Breast epithelium (tissue), 4 donors: ENCODE measurements at regions not wholly inside any gene's neighbourhood (a gene's known extent, or its start where the extent isn't known, plus 50 kb on each side); places are given as distances from the start of the nearest gene placed in this dataset.

ENCODE experiments used
- DNase-seq, 2 donors: peaks; one replicate each; pipeline ENCODE4 v3.0.0-alpha.2; 2019; ENCODE audit warnings: low spot score in 2 of 2
- H3K27ac ChIP-seq, 2 donors: fragments of 200-600 bp; sonication (generic) in 1 of 2; one replicate each; pipeline ENCODE4 v1.5.1; 2016 to 2019; ENCODE audit warnings: mild to moderate bottlenecking in 1 of 2
- H3K27me3 ChIP-seq, 2 donors: fragments of 200-600 bp; sonication (generic) in 1 of 2; one replicate each; pipeline versions ENCODE4 v1.5.1 to v1.6.0; 2017 to 2019; ENCODE audit warnings: control low read depth in 1 of 2, mild to moderate bottlenecking in 1 of 2
- H3K36me3 ChIP-seq: fragments of 200-600 bp; one replicate; pipeline ENCODE4 v1.5.1; 2019
- H3K4me1 ChIP-seq, 2 donors: fragments of 200-600 bp; sonication (generic); one replicate each; pipeline ENCODE4 v1.5.1; 2016 to 2019; ENCODE audit warnings: control low read depth in 1 of 2
- H3K4me3 ChIP-seq, 3 donors: fragments of 200-600 bp; sonication (generic); 1 replicate in 2 of 3; 2 replicates in 1 of 3; pipeline ENCODE4 v1.5.1; 2016 to 2019; ENCODE audit warnings: mild to moderate bottlenecking in 3 of 3, moderate library complexity in 2 of 3
- H3K9me3 ChIP-seq, 2 donors: fragments of 200-600 bp; sonication (generic) in 1 of 2; one replicate each; pipeline ENCODE4 v1.5.1; 2016 to 2019; ENCODE audit warnings: control low read depth in 1 of 2
- CTCF ChIP-seq, 3 donors: fragments of 450-650 bp; IDR thresholded peaks; one replicate each; pipeline ENCODE4 v1.5.1; 2016 to 2017; ENCODE audit warnings: antibody characterized with exemption in 3 of 3, mild to moderate bottlenecking in 3 of 3, moderate library complexity in 3 of 3
- POLR2A ChIP-seq: fragments of 450-650 bp; IDR thresholded peaks from one replicate; pipeline ENCODE4 v1.6.1; 2016; ENCODE audit warnings: antibody characterized with exemption, mild to moderate bottlenecking, moderate library complexity
- POLR2AphosphoS5 ChIP-seq, 3 donors: sonication (generic); formaldehyde crosslinking; IDR thresholded peaks; one replicate each; pipeline ENCODE4 v1.6.1; 2017; ENCODE audit warnings: antibody characterized with exemption in 3 of 3
- intact Hi-C: fragments of 100-400 bp; cut with DNase I; formaldehyde crosslinking; loops from one replicate; pipeline ENCODE4 v1.15.1; 2023; ENCODE audit warnings: low total_unique reads

DNA sequence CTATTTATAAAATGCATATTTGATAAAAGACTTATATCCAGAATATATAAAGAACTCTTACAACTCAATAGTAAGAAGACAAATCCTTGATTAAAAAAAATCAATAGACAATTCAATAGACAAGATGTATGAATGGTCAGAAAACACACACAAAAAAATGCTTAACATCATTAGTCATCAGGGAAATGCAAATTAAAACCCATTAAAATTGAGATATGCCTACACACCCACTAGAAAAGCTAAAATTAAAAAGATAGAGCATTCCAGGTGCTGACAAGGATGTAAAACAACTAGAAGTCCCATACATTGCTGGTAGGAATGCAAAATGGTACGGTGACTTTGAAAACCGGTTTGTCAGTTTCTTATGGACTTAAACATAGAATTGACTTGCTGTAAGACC is 127.1 kb downstream of the TFAP2B start:
- intact Hi-C loops = no loop called here
- no peak for DNase-seq
- H3K4me3 ChIP-seq = no peak overlapping the region
- no peaks in the 10 kb centered on the region for H3K36me3 ChIP-seq
- TF ChIP-seq POLR2A = no peak
- TF ChIP-seq POLR2AphosphoS5 (IDR thresholded peaks at IDR 0.05) = no peak
- no peak for TF ChIP-seq CTCF (IDR thresholded peaks at IDR 0.05)
- H3K9me3 ChIP-seq = no peaks in the 10 kb centered on the region
- no peak overlapping the region for H3K27ac ChIP-seq
- no peaks in the 10 kb centered on the region for H3K27me3 ChIP-seq
- no peaks in the 10 kb centered on the region for H3K4me1 ChIP-seq

- Histone ChIP-seq H3K4me1 (no peaks in the 10 kb centered on the region), H3K4me3 (no peak overlapping the region), H3K9me3 (no peaks in the 10 kb centered on the region), H3K36me3 (no peaks in the 10 kb centered on the region), H3K27me3 (no peaks in the 10 kb centered on the region), H3K27ac (peak overlapping the region; percentile 66 to 71)
- intact Hi-C loops = no loop called here
- TF ChIP-seq CTCF (IDR thresholded peaks at IDR 0.05) = no peak
- no peak for TF ChIP-seq POLR2A
- no peak for TF ChIP-seq POLR2AphosphoS5 (IDR thresholded peaks at IDR 0.05)
- DNase-seq = no peak
Observed at GRCh38 chr6:50952092-50952907, 133.6 kb downstream of the TFAP2B start.

DNA sequence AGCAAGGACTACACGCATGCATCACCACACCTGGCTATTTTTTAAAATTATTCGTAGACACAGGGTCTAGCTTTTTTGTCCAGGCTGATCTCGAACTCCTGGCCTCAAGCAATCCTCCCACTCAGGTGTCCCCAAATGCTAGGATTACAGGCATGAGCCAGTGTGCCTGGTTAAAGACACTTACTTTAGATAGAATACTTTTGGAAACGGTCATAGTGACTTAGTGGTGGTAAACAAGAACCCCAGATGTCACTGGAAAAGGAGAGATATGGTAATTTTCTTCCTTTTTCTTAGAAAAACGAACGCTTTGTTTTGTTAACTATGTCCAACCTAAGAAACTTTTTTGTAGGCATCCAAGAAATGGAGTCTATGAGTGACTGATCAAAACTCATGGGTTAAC is 137.3 kb downstream of the TFAP2B start:
- no peak for DNase-seq
- no peaks in the 10 kb centered on the region for H3K4me1 ChIP-seq
- TF ChIP-seq POLR2AphosphoS5 (IDR thresholded peaks at IDR 0.05) (no peak), CTCF (IDR thresholded peaks at IDR 0.05) (no peak), POLR2A (no peak)
- H3K4me3 ChIP-seq = no peak overlapping the region
- H3K36me3 ChIP-seq = no peaks in the 10 kb centered on the region
- intact Hi-C loops = no loop called here
- H3K27me3 ChIP-seq = no peaks in the 10 kb centered on the region
- no peaks in the 10 kb centered on the region for H3K9me3 ChIP-seq
- H3K27ac ChIP-seq = no peak overlapping the region

GRCh38 chr6:50958148-50958697 is 139.6 kb downstream of the TFAP2B start:
- Histone ChIP-seq H3K27ac (no peak overlapping the region), H3K9me3 (no peaks in the 10 kb centered on the region), H3K36me3 (no peaks in the 10 kb centered on the region), H3K4me1 (no peaks in the 10 kb centered on the region), H3K4me3 (no peak overlapping the region), H3K27me3 (no peaks in the 10 kb centered on the region)
- TF ChIP-seq CTCF (IDR thresholded peaks at IDR 0.05) (no peak), POLR2AphosphoS5 (IDR thresholded peaks at IDR 0.05) (no peak), POLR2A (no peak)
- no peak for DNase-seq
- intact Hi-C loops = no loop called here

- Histone ChIP-seq H3K36me3 (no peaks in the 10 kb centered on the region), H3K4me1 (no peaks in the 10 kb centered on the region), H3K27ac (no peak overlapping the region), H3K4me3 (no peak overlapping the region), H3K9me3 (no peaks in the 10 kb centered on the region), H3K27me3 (no peaks in the 10 kb centered on the region)
- DNase-seq = no peak
- intact Hi-C loops = no loop called here
- TF ChIP-seq CTCF (IDR thresholded peaks at IDR 0.05) (no peak), POLR2AphosphoS5 (IDR thresholded peaks at IDR 0.05) (no peak), POLR2A (no peak)
Observed at GRCh38 chr6:50959081-50959641, 140.5 kb downstream of the TFAP2B start.
